ENCODE measurements at regions not wholly inside any gene's neighbourhood (a gene's known extent, or its start where the extent isn't known, plus 50 kb on each side); places are given as distances from the start of the nearest gene placed in this dataset.

GRCh38 chr13:34765446-34766180 is 176.5 kb upstream of the NBEA start:
- no peak for TF ChIP-seq EZH2 (IDR thresholded peaks at IDR 0.05)
- TF ChIP-seq CTCF (IDR thresholded peaks at IDR 0.05 in 2 of 3, conservative IDR thresholded peaks at IDR 0.05 in 1 of 3; ENCODE audit: borderline replicate concordance in 1 of 3, insufficient read depth in 1 of 3, low read depth in 2 of 3, low read length in 2 of 3): no peak
